ENCODE measurements at regions not wholly inside any gene's neighbourhood (a gene's known extent, or its start where the extent isn't known, plus 50 kb on each side); places are given as distances from the start of the nearest gene placed in this dataset.

- TF ChIP-seq CTCF (conservative IDR thresholded peaks at IDR 0.05; ENCODE audit: low read depth, low read length) = no peak
- TF ChIP-seq EZH2 (IDR thresholded peaks at IDR 0.05; ENCODE audit: borderline replicate concordance, low read depth, low read length, poor library complexity, severe bottlenecking) = no peak
Observed at GRCh38 chr7:153432063-153432462, 620.1 kb upstream of the DPP6 start.

All from A673 (cell line).